VCaP (cell line): ENCODE measurements at regions not wholly inside any gene's neighbourhood (a gene's known extent, or its start where the extent isn't known, plus 50 kb on each side); places are given as distances from the start of the nearest gene placed in this dataset.

ENCODE experiments used
- H3K27ac ChIP-seq: fragments of 450-650 bp; 2 replicates; pipeline ENCODE4 v1.5.1; 2017
- CTCF ChIP-seq: fragments of 450-650 bp; conservative IDR thresholded peaks from 2 replicates; pipeline ENCODE4 v1.5.1; 2017; ENCODE audit warnings: mild to moderate bottlenecking, moderate library complexity

GRCh38 chr18:2459886-2460285 lies 111.4 kb downstream of the METTL4 start:
- TF ChIP-seq CTCF, result no peak
- H3K27ac ChIP-seq, result no peak overlapping the region

- TF ChIP-seq CTCF, result no peak
- no peak overlapping the region for H3K27ac ChIP-seq
Observed at GRCh38 chr18:2466978-2467377, 104.3 kb downstream of the METTL4 start.

- H3K27ac ChIP-seq, result no peak overlapping the region
- no peak for TF ChIP-seq CTCF
Observed at GRCh38 chr18:2468051-2468450, 103.3 kb downstream of the METTL4 start.

GRCh38 chr18:2471523-2471922 lies 99.8 kb downstream of the METTL4 start:
- H3K27ac ChIP-seq, result no peak overlapping the region

GRCh38 chr18:2478662-2479061 lies 92.6 kb downstream of the METTL4 start:
- no peak overlapping the region for H3K27ac ChIP-seq
- TF ChIP-seq CTCF, result no peak

More at GRCh38 chr18:2471523-2471922, 99.8 kb downstream of the METTL4 start:
- TF ChIP-seq CTCF, result no peak; the same call in 1 of the 2 replicates

- no peak for TF ChIP-seq CTCF
- no peak overlapping the region for H3K27ac ChIP-seq
Observed at GRCh38 chr18:2480536-2480935, 90.8 kb downstream of the METTL4 start.

GRCh38 chr18:2482706-2483475 lies 88.4 kb downstream of the METTL4 start:
- TF ChIP-seq CTCF, result no peak
- H3K27ac ChIP-seq, result no peak overlapping the region
